AG10803 (cell line): ENCODE measurements at regions not wholly inside any gene's neighbourhood (a gene's known extent, or its start where the extent isn't known, plus 50 kb on each side); places are given as distances from the start of the nearest gene placed in this dataset.
"Not testable (repeated sequence)": the region's sequence is repeated elsewhere in the genome, so short reads cannot be mapped to it uniquely, and the experiment has no call there.

Experiments used
- DNase-seq: peaks from one replicate; pipeline ENCODE4 v3.0.0; 2010; ENCODE audit warnings: low read depth
- H3K4me3 ChIP-seq: 2 replicates; pipeline ENCODE4 v1.5.1; 2011; ENCODE audit warnings: mild to moderate bottlenecking, low read length, control low read depth

- DNase-seq, H3K4me3 ChIP-seq: not testable (repeated sequence)
These were observed 4092.8 kb upstream of the TPTE start for GRCh38 chr21:6428498-6429092.

GRCh38 chr21:6429924-6430323, 4091.5 kb upstream of the TPTE start:
- not testable (repeated sequence) for DNase-seq, H3K4me3 ChIP-seq

- not testable (repeated sequence) for H3K4me3 ChIP-seq, DNase-seq
These were observed 4088.2 kb upstream of the TPTE start for GRCh38 chr21:6433149-6433548.

GRCh38 chr21:6436205-6436604, 4085.2 kb upstream of the TPTE start:
- H3K4me3 ChIP-seq, DNase-seq: not testable (repeated sequence)

GRCh38 chr21:6436971-6437833, 4084.2 kb upstream of the TPTE start:
- H3K4me3 ChIP-seq, DNase-seq: not testable (repeated sequence)

GRCh38 chr21:6437834-6438187, 4083.6 kb upstream of the TPTE start:
- DNase-seq, H3K4me3 ChIP-seq: not testable (repeated sequence)

GRCh38 chr21:6439058-6439457, 4082.3 kb upstream of the TPTE start:
- not testable (repeated sequence) for DNase-seq, H3K4me3 ChIP-seq

GRCh38 chr21:6454648-6455340, 4066.6 kb upstream of the TPTE start:
- not testable (repeated sequence) for DNase-seq, H3K4me3 ChIP-seq

GRCh38 chr21:6456011-6456661, 4065.2 kb upstream of the TPTE start:
- not testable (repeated sequence) for DNase-seq, H3K4me3 ChIP-seq

GRCh38 chr21:6459761-6460160, 4061.6 kb upstream of the TPTE start:
- not testable (repeated sequence) for H3K4me3 ChIP-seq, DNase-seq

- not testable (repeated sequence) for DNase-seq, H3K4me3 ChIP-seq
These were observed 4060.0 kb upstream of the TPTE start for GRCh38 chr21:6461358-6461757.

GRCh38 chr21:6464419-6464818, 4057.0 kb upstream of the TPTE start:
- not testable (repeated sequence) for DNase-seq, H3K4me3 ChIP-seq

GRCh38 chr21:6466081-6466698, 4055.2 kb upstream of the TPTE start:
- H3K4me3 ChIP-seq, DNase-seq: not testable (repeated sequence)

- H3K4me3 ChIP-seq, DNase-seq: not testable (repeated sequence)
These were observed 4054.7 kb upstream of the TPTE start for GRCh38 chr21:6466707-6467106.

- DNase-seq, H3K4me3 ChIP-seq: not testable (repeated sequence)
These were observed 4054.1 kb upstream of the TPTE start for GRCh38 chr21:6467189-6467774.

- not testable (repeated sequence) for DNase-seq, H3K4me3 ChIP-seq
These were observed 4053.5 kb upstream of the TPTE start for GRCh38 chr21:6467907-6468306.

- not testable (repeated sequence) for DNase-seq, H3K4me3 ChIP-seq
These were observed 4053.0 kb upstream of the TPTE start for GRCh38 chr21:6468331-6468860.

- not testable (repeated sequence) for DNase-seq, H3K4me3 ChIP-seq
These were observed 4047.0 kb upstream of the TPTE start for GRCh38 chr21:6474250-6474968.
